ENCODE measurements at regions not wholly inside any gene's neighbourhood (a gene's known extent, or its start where the extent isn't known, plus 50 kb on each side); places are given as distances from the start of the nearest gene placed in this dataset.

- no peak for DNase-seq
Observed at GRCh38 chr5:82802954-82803353, 274.2 kb downstream of the TMEM167A start.

GRCh38 chr5:82800826-82801225 is 276.4 kb downstream of the TMEM167A start:
- DNase-seq: peak; percentile 36

- DNase-seq: no peak
Observed at GRCh38 chr5:82799361-82800077, 277.7 kb downstream of the TMEM167A start.

GRCh38 chr5:82798676-82799075 is 278.5 kb downstream of the TMEM167A start:
- no peak for DNase-seq

GRCh38 chr5:82796643-82797416 is 280.4 kb downstream of the TMEM167A start:
- no peak for DNase-seq

- no peak for DNase-seq
Observed at GRCh38 chr5:82794876-82795275, 282.3 kb downstream of the TMEM167A start.

GRCh38 chr5:82793808-82794419 is 283.3 kb downstream of the TMEM167A start:
- DNase-seq: peak; percentile 48

- no peak for DNase-seq
Observed at GRCh38 chr5:82792096-82792495, 285.1 kb downstream of the TMEM167A start.

- DNase-seq: no peak
Observed at GRCh38 chr5:82789095-82789494, 288.1 kb downstream of the TMEM167A start.

- no peak for DNase-seq
Observed at GRCh38 chr5:82786748-82787147, 290.4 kb downstream of the TMEM167A start.

GRCh38 chr5:82785882-82786509 is 291.2 kb downstream of the TMEM167A start:
- no peak for DNase-seq

- no peak for DNase-seq
Observed at GRCh38 chr5:82785456-82785855, 291.7 kb downstream of the TMEM167A start.

- DNase-seq: no peak
Observed at GRCh38 chr5:82784521-82784920, 292.7 kb downstream of the TMEM167A start.

GRCh38 chr5:82777106-82777505 is 300.1 kb downstream of the TMEM167A start:
- no peak for DNase-seq

- DNase-seq: no peak
Observed at GRCh38 chr5:82772281-82772680, 304.9 kb downstream of the TMEM167A start.

- no peak for DNase-seq
Observed at GRCh38 chr5:82766206-82766605, 311.0 kb downstream of the TMEM167A start.

- no peak for DNase-seq
Observed at GRCh38 chr5:82765765-82766164, 311.4 kb downstream of the TMEM167A start.

GRCh38 chr5:82760856-82761255 is 316.3 kb downstream of the TMEM167A start:
- no peak for DNase-seq

- DNase-seq: no peak
Observed at GRCh38 chr5:82758881-82759280, 318.3 kb downstream of the TMEM167A start.

GRCh38 chr5:82754759-82755158 is 322.4 kb downstream of the TMEM167A start:
- no peak for DNase-seq

- no peak for DNase-seq
Observed at GRCh38 chr5:82754036-82754746, 323.0 kb downstream of the TMEM167A start.

- no peak for DNase-seq
Observed at GRCh38 chr5:82753374-82753773, 323.8 kb downstream of the TMEM167A start.

- DNase-seq: peak; percentile 59
Observed at GRCh38 chr5:82749461-82749820, 327.8 kb downstream of the TMEM167A start.

All from NCI-H69 (cell line).